Gastroesophageal sphincter (tissue), 4 donors: ENCODE measurements at regions not wholly inside any gene's neighbourhood (a gene's known extent, or its start where the extent isn't known, plus 50 kb on each side); places are given as distances from the start of the nearest gene placed in this dataset.
A peak's percentile ranks its signal among the peaks of the same experiment; 100 is the strongest.
"Not testable (repeated sequence)": the region's sequence is repeated elsewhere in the genome, so short reads cannot be mapped to it uniquely, and the experiment has no call there.

ENCODE experiments used
- ATAC-seq: fragments of 150-250 bp; one replicate; pipeline ENCODE4 v1.9.1; 2016; ENCODE audit warnings: mild to moderate bottlenecking, moderate library complexity
- H3K27ac ChIP-seq, 4 donors: fragments of 200-600 bp; sonication (generic) in 3 of 4; 1 replicate in 3 of 4; 2 replicates in 1 of 4; pipeline ENCODE4 v1.5.1; 2016 to 2019
- H3K27me3 ChIP-seq: fragments of 200-600 bp; sonication (generic); one replicate; pipeline ENCODE4 v1.5.1; 2019
- H3K36me3 ChIP-seq, 2 donors: fragments of 200-600 bp; sonication (generic); one replicate each; pipeline ENCODE4 v1.5.1; 2019; ENCODE audit warnings: control low read depth in 1 of 2
- H3K4me1 ChIP-seq, 3 donors: fragments of 200-600 bp; sonication (generic); 1 replicate in 2 of 3; 2 replicates in 1 of 3; pipeline ENCODE4 v1.5.1; 2016 to 2019; ENCODE audit warnings: control low read depth in 2 of 3
- H3K4me3 ChIP-seq, 2 donors: fragments of 200-600 bp; sonication (generic); one replicate each; pipeline ENCODE4 v1.5.1; 2019; ENCODE audit warnings: mild to moderate bottlenecking in 1 of 2, moderate library complexity in 1 of 2
- H3K9me3 ChIP-seq, 3 donors: fragments of 200-600 bp; sonication (generic); one replicate each; pipeline ENCODE4 v1.5.1; 2017 to 2019; ENCODE audit warnings: control low read depth in 2 of 3
- EP300 ChIP-seq: sonication (generic); formaldehyde crosslinking; IDR thresholded peaks from one replicate; pipeline ENCODE4 v1.6.1; 2017; ENCODE audit warnings: antibody characterized with exemption, mild to moderate bottlenecking
- POLR2A ChIP-seq, 2 donors: fragments of 450-650 bp; IDR thresholded peaks; one replicate each; pipeline ENCODE4 v1.6.1; 2017; ENCODE audit warnings: antibody characterized with exemption in 2 of 2, mild to moderate bottlenecking in 2 of 2, moderate library complexity in 1 of 2
- POLR2AphosphoS5 ChIP-seq: sonication (generic); formaldehyde crosslinking; IDR thresholded peaks from one replicate; pipeline ENCODE4 v1.6.1; 2017; ENCODE audit warnings: antibody characterized with exemption
- WGBS, 2 donors: methylation state at CpG; one replicate each; pipeline ENCODE4 v1.1.5; 2018; ENCODE audit warnings: low coverage in 1 of 2; 5-methylcytosine and 5-hydroxymethylcytosine counted together
- TF ChIP-seq, protein P1 (sequence below), 4 experiments: fragments of 200-600 bp in 2 of 4; fragments of 450-650 bp in 2 of 4; sonication (generic) in 1 of 4; IDR thresholded peaks; one replicate each; pipeline ENCODE4 v1.5.1; 2017 to 2019; ENCODE audit warnings: antibody characterized with exemption in 4 of 4, mild to moderate bottlenecking in 2 of 4, moderate library complexity in 2 of 4

DNA sequence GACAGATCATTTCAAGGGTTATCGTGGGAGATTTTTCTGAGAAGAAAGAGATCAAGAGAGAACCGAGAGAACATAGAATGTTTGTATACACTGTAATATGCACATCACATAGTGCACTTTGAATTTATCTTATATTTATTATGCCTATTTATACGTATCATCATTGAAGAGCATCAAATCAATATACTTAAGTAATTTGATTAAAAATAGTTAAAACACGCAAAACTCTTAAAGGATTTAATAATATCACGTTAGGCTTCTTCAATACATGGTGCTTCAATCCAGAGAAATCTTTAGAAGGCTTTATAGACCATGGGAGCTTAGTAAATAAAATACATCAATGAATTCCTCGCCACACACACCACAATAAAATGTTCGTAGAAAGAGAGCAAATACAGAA is 139.5 kb upstream of the C11orf58 start:
- H3K36me3 ChIP-seq: no peaks in the 10 kb centered on the region
- TF ChIP-seq POLR2A (IDR thresholded peaks at IDR 0.05) (no peak), POLR2AphosphoS5 (no peak)
- no peak for ATAC-seq
- H3K9me3 ChIP-seq: no peaks in the 10 kb centered on the region
- H3K4me1 ChIP-seq: peaks cover 0 to 2% (median 0%) of the 10 kb centered on the region in 3 donors
- WGBS, 2 donors: 75 to 87% methylated on average over 7 of the region's 7 CpGs
- H3K27ac ChIP-seq: no peak overlapping the region
- no peak overlapping the region for H3K4me3 ChIP-seq
- peaks cover 27% of the 10 kb centered on the region for H3K27me3 ChIP-seq

DNA sequence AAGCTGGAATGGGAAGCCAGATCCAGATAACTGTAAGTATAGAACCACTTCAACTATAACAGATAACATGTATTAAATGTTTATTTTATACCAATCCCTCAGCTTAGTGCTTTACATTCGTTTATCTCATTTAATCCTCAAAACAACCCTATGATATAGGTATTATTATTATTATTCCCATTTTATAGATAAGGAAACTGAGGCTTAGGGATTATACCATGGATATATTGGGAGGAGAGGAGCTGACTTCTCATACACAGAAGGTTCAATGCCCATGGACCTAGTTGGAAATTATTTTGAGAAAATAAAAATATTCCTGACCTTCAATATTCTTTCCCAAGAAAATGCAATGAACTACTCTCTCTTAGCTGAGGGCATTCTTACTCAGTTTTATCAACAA is 140.4 kb upstream of the C11orf58 start:
- TF ChIP-seq, protein P1, sequence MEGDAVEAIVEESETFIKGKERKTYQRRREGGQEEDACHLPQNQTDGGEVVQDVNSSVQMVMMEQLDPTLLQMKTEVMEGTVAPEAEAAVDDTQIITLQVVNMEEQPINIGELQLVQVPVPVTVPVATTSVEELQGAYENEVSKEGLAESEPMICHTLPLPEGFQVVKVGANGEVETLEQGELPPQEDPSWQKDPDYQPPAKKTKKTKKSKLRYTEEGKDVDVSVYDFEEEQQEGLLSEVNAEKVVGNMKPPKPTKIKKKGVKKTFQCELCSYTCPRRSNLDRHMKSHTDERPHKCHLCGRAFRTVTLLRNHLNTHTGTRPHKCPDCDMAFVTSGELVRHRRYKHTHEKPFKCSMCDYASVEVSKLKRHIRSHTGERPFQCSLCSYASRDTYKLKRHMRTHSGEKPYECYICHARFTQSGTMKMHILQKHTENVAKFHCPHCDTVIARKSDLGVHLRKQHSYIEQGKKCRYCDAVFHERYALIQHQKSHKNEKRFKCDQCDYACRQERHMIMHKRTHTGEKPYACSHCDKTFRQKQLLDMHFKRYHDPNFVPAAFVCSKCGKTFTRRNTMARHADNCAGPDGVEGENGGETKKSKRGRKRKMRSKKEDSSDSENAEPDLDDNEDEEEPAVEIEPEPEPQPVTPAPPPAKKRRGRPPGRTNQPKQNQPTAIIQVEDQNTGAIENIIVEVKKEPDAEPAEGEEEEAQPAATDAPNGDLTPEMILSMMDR (IDR thresholded peaks at IDR 0.05): no peak
- TF ChIP-seq POLR2AphosphoS5 (no peak), EP300 (no peak), POLR2A (IDR thresholded peaks at IDR 0.05) (no peak)
- H3K27me3 ChIP-seq: peaks cover 18% of the 10 kb centered on the region
- no peak overlapping the region for H3K4me3 ChIP-seq
- no peaks in the 10 kb centered on the region for H3K4me1 ChIP-seq
- ATAC-seq: no peak
- H3K9me3 ChIP-seq: no peaks in the 10 kb centered on the region
- H3K27ac ChIP-seq: no peak overlapping the region
- no peaks in the 10 kb centered on the region for H3K36me3 ChIP-seq
- WGBS, 2 donors: 36 to 44% methylated on average over 1 of the region's 1 CpG

DNA sequence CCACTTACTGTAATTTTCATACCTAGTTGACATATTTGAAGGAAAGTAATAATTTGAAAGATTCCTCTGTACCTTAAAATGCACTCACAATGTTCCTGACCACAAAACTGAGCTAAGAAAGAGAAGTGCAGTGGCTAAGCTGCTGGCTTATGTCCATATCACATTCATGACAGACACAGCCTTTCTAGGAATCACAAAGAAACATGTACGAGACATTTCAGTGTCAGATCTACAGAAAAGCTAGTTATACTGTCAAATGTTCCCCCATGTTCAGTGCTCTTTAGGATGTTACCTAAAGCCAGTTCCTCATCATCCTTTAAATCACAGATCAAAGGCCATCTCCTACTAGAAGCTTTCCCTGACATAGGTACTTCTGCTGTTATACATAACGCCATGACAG is 142.2 kb upstream of the C11orf58 start:
- no peak for ATAC-seq
- 49 to 87% methylated on average over 2 of the region's 2 CpGs for WGBS, 2 donors
- Histone ChIP-seq H3K27ac (no peak overlapping the region), H3K36me3 (no peaks in the 10 kb centered on the region), H3K9me3 (no peaks in the 10 kb centered on the region), H3K27me3 (peaks cover 7% of the 10 kb centered on the region), H3K4me3 (no peak overlapping the region), H3K4me1 (no peaks in the 10 kb centered on the region)
- TF ChIP-seq EP300: no peak
- TF ChIP-seq, protein P1 (IDR thresholded peaks at IDR 0.05): no peak
- no peak for TF ChIP-seq POLR2A (IDR thresholded peaks at IDR 0.05)
- TF ChIP-seq POLR2AphosphoS5: no peak

DNA sequence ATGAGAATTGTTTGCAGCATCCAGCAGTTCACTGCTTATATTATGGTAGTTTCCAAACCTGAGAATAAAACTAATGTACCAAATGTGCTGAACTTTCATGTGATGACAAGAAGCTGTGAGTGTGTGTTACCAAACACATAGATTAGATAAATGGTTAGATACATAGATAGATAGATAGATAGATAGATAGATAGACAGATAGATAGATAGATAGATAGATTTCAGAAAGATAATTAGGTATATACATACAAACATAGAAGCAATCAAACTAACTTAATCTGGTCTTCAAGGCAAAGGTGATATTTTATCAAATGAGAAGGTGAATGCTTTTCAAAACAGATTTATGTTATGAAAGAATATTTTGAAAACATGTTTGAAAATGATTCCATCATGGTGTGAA is 147.3 kb upstream of the C11orf58 start:
- Histone ChIP-seq H3K27me3 (no peaks in the 10 kb centered on the region), H3K9me3 (no peaks in the 10 kb centered on the region), H3K36me3 (no peaks in the 10 kb centered on the region), H3K4me3 (no peak overlapping the region), H3K27ac (no peak overlapping the region), H3K4me1 (no peaks in the 10 kb centered on the region)
- no peak for ATAC-seq
- TF ChIP-seq EP300 (no peak), POLR2AphosphoS5 (no peak)
- TF ChIP-seq, protein P1 (IDR thresholded peaks at IDR 0.05): no peak

DNA sequence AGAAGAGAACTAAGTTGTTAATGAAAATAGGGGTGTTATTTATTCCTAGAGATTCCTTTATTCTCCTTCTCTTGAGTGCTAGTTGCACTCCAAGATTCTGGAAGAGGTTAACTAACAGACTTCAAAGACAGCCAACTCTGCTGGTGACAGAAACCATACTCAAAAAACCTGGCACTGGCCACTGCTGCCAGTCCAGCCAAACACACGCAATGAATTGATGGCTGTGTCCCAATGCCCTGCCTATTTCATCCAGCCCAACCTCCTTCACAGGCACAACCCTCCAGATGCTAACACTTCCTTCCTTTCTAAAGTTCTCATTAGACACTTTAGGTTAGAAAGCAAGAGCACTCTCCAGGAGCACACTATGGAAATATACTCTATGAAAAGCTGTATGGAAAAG is 150.8 kb upstream of the C11orf58 start:
- H3K36me3 ChIP-seq: no peaks in the 10 kb centered on the region
- 7% methylated on average over 1 of the region's 1 CpG; no CpG with 5 or more reads in 1 of the 2 donors for WGBS, 2 donors
- H3K9me3 ChIP-seq: no peaks in the 10 kb centered on the region
- H3K27me3 ChIP-seq: no peaks in the 10 kb centered on the region
- TF ChIP-seq POLR2AphosphoS5: peak; percentile 16
- TF ChIP-seq, protein P1 (IDR thresholded peaks at IDR 0.05): no peak
- H3K4me1 ChIP-seq: no peaks in the 10 kb centered on the region
- no peak overlapping the region for H3K4me3 ChIP-seq
- H3K27ac ChIP-seq: no peak overlapping the region
- no peak for ATAC-seq

DNA sequence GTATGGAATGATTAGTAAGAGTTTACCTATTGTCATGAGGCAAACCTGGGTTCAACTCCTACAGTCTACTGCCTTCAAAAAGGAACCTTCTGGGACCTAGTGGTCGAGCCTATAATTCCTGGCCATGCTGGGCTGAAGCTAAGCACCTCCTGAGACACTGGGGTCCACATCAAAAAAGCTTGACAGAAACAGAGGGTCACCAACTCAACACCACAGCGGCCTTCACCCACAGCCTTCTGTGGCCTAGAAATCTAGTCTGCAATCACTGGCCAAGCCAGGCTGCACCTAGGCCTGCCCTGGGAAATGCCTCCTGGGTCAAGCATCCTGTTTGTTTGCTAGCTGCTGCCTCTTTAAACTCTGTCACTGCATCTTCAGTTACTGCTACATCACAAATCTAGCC is 153.9 kb upstream of the C11orf58 start:
- no peaks in the 10 kb centered on the region for H3K4me1 ChIP-seq
- no peak for TF ChIP-seq POLR2A (IDR thresholded peaks at IDR 0.05)
- TF ChIP-seq POLR2AphosphoS5: no peak
- TF ChIP-seq, protein P1 (IDR thresholded peaks at IDR 0.05): no peak
- no peak for TF ChIP-seq EP300
- 83% methylated on average over 1 of the region's 2 CpGs; no CpG with 5 or more reads in 1 of the 2 donors for WGBS, 2 donors
- no peak overlapping the region for H3K27ac ChIP-seq
- H3K9me3 ChIP-seq: no peaks in the 10 kb centered on the region
- no peaks in the 10 kb centered on the region for H3K36me3 ChIP-seq
- no peak overlapping the region for H3K4me3 ChIP-seq
- no peaks in the 10 kb centered on the region for H3K27me3 ChIP-seq
- no peak for ATAC-seq

DNA sequence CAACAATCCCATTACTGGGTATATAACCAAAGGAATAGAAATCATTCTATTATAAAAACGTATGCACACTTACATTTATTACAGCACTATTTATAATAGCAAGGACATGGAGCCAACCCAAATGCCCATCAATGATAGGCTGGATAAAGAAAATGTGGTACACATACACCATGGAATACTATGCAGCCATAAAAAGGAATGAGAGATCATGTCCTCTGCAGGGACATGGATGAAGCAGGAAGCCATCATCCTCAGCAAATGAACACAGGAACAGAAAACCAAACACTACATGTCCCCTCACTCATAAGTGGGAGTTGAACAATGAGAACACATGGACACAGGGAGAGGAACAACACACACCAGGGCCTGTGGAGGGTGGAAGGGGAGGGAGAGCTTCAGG is 157.4 kb upstream of the C11orf58 start:
- not testable (repeated sequence) for H3K9me3 ChIP-seq, H3K36me3 ChIP-seq, H3K4me1 ChIP-seq, H3K27me3 ChIP-seq, H3K4me3 ChIP-seq, H3K27ac ChIP-seq, ATAC-seq
- WGBS, 2 donors: 43 to 67% methylated on average over 1 of the region's 1 CpG
